A549 (cell line): ENCODE measurements at regions not wholly inside any gene's neighbourhood (a gene's known extent, or its start where the extent isn't known, plus 50 kb on each side); places are given as distances from the start of the nearest gene placed in this dataset.

ENCODE experiments used
- ATAC-seq, 2 experiments: fragments of 200-7000 bp in 1 of 2; fragments of >200 bp in 1 of 2; cut with Nextera tagmentation in 1 of 2; cut with Tn5 transposase in 1 of 2; 3 replicates each; pipeline versions ENCODE4 v1.8.0 to v1.9.1; 2018 to 2020; ENCODE audit warnings: mild to moderate bottlenecking in 1 of 2, moderate library complexity in 1 of 2
- CTCF ChIA-PET: fragments of 300-600 bp; sonication (Branson Sonifier 250); formaldehyde crosslinking; extraction: SDS; loops from one replicate; lab custom pipeline; 2021; ENCODE audit warnings: antibody characterized with exemption, inconsistent platforms; lab: Yijun Ruan, JAX
- POLR2A ChIA-PET: fragments of 350-600 bp; formaldehyde crosslinking; extraction: SDS; loops from one replicate; lab custom pipeline; 2021; ENCODE audit warnings: antibody characterized with exemption, inconsistent platforms; lab: Yijun Ruan, JAX
- DNase-seq, 2 experiments: peaks; one replicate each; pipeline versions ENCODE4 v3.0.0 to v3.0.0-alpha.2; 2011 to 2016; ENCODE audit warnings: low read depth in 1 of 2, low spot score in 1 of 2
- FAIRE-seq: peaks from 2 replicates; lab custom pipeline; 2011; peaks lifted over from hg19 to GRCh38; lab: Jason Lieb, UNC
- H3K27ac ChIP-seq, 2 experiments: fragments of >200 bp; sonication (Bioruptor Twin); formaldehyde crosslinking; 3 replicates each; pipeline ENCODE4 v1.5.1; 2016 to 2017
- H3K4me1 ChIP-seq: fragments of >200 bp; sonication (Bioruptor Twin); formaldehyde crosslinking; 3 replicates; pipeline ENCODE4 v1.6.1; 2016
- H3K4me2 ChIP-seq: fragments of >200 bp; sonication (Bioruptor Twin); formaldehyde crosslinking; 3 replicates; pipeline ENCODE4 v1.6.1; 2016
- H3K4me3 ChIP-seq: fragments of >200 bp; sonication (Bioruptor Twin); formaldehyde crosslinking; 3 replicates; pipeline ENCODE4 v1.5.1; 2016
- H3K9me3 ChIP-seq: fragments of >200 bp; sonication (Bioruptor Twin); formaldehyde crosslinking; 3 replicates; pipeline ENCODE4 v1.6.1; 2016
- BCL3 ChIP-seq: fragments of >200 bp; sonication (Bioruptor Twin); formaldehyde crosslinking; IDR thresholded peaks from 3 replicates; pipeline ENCODE4 v1.6.1; 2016
- BHLHE40 ChIP-seq: IDR thresholded peaks from 2 replicates; pipeline ENCODE4 v1.6.1; 2012; ENCODE audit warnings: low read depth, low read length, inconsistent platforms
- CBX2 ChIP-seq: fragments of 200-600 bp; sonication (generic); IDR thresholded peaks from 2 replicates; pipeline ENCODE4 v1.6.1; 2016; ENCODE audit warnings: low read depth, mild to moderate bottlenecking, borderline replicate concordance
- CEBPB ChIP-seq, 2 experiments: fragments of >200 bp in 1 of 2; sonication (Bioruptor Twin) in 1 of 2; formaldehyde crosslinking in 1 of 2; IDR thresholded peaks; 2 replicates each; pipeline ENCODE4 v1.6.1; 2012 to 2016
- CHD4 ChIP-seq: fragments of 200-600 bp; sonication (generic); IDR thresholded peaks from 2 replicates; pipeline ENCODE4 v1.6.1; 2016; ENCODE audit warnings: antibody characterized with exemption, mild to moderate bottlenecking, borderline replicate concordance
- EHF ChIP-seq: fragments of 250-450 bp; sonication (Bioruptor Pico); IDR thresholded peaks from 2 replicates; pipeline ENCODE4 v1.5.0; 2020; ENCODE audit warnings: mild to moderate bottlenecking
- EHMT2 ChIP-seq: fragments of 200-600 bp; sonication (generic); IDR thresholded peaks from 2 replicates; pipeline ENCODE4 v1.6.1; 2016; ENCODE audit warnings: antibody characterized with exemption, low read depth, mild to moderate bottlenecking, moderate library complexity
- ESRRA ChIP-seq: fragments of 150-350 bp; IDR thresholded peaks from 2 replicates; pipeline ENCODE4 v1.6.1; 2014; ENCODE audit warnings: mild to moderate bottlenecking, low read length, borderline replicate concordance
- FOSB ChIP-seq: fragments of 250-450 bp; sonication (Bioruptor Pico); IDR thresholded peaks from 2 replicates; pipeline ENCODE4 v1.5.0; 2020; ENCODE audit warnings: mild to moderate bottlenecking, moderate library complexity
- FOSL2 ChIP-seq, 2 experiments: fragments of 450-650 bp in 1 of 2; fragments of >200 bp in 1 of 2; sonication (Bioruptor Twin) in 1 of 2; formaldehyde crosslinking; IDR thresholded peaks; 2 replicates each; pipeline versions ENCODE4 v1.5.0 to v1.6.1; 2016 to 2020; ENCODE audit warnings: mild to moderate bottlenecking in 1 of 2, moderate library complexity in 1 of 2
- HDAC2 ChIP-seq: fragments of 200-600 bp; sonication (generic); IDR thresholded peaks from 2 replicates; pipeline ENCODE4 v1.6.1; 2016
- HES2 ChIP-seq: fragments of >200 bp; sonication (Bioruptor Twin); formaldehyde crosslinking; IDR thresholded peaks from 2 replicates; pipeline ENCODE4 v1.6.1; 2016
- HMGXB4 ChIP-seq: fragments of 250-450 bp; sonication (Bioruptor Pico); IDR thresholded peaks from 2 replicates; pipeline ENCODE4 v1.5.0; 2021; ENCODE audit warnings: mild to moderate bottlenecking, moderate library complexity, borderline replicate concordance
- HOXA7 ChIP-seq: fragments of 250-450 bp; sonication (Bioruptor Pico); IDR thresholded peaks from 2 replicates; pipeline ENCODE4 v1.5.0; 2020; ENCODE audit warnings: mild to moderate bottlenecking, moderate library complexity
- KDM5A ChIP-seq: fragments of 200-600 bp; sonication (generic); IDR thresholded peaks from 2 replicates; pipeline ENCODE4 v1.6.1; 2016; ENCODE audit warnings: antibody characterized with exemption, mild to moderate bottlenecking
- MAFK ChIP-seq: fragments of 450-650 bp; IDR thresholded peaks from 2 replicates; pipeline ENCODE4 v1.6.1; 2014; ENCODE audit not compliant: partially characterized antibody
- MAX ChIP-seq: IDR thresholded peaks from 2 replicates; pipeline ENCODE4 v1.6.1; 2012
- MAZ ChIP-seq: fragments of 150-350 bp; IDR thresholded peaks from 2 replicates; pipeline ENCODE4 v1.6.1; 2014; ENCODE audit warnings: antibody characterized with exemption, low read depth, low read length, borderline replicate concordance
- MYC ChIP-seq: IDR thresholded peaks from 2 replicates; pipeline ENCODE4 v1.6.1; 2012; ENCODE audit warnings: mild to moderate bottlenecking, inconsistent platforms, low read length, improper control_type of control experiment, borderline replicate concordance
- NFE2L2 ChIP-seq: fragments of 150-350 bp; conservative IDR thresholded peaks from 2 replicates; pipeline ENCODE4 v1.6.1; 2014; ENCODE audit warnings: low read length
- NR3C1 ChIP-seq: fragments of >200 bp; sonication (Bioruptor Twin); formaldehyde crosslinking; IDR thresholded peaks from 3 replicates; pipeline ENCODE4 v1.6.1; 2017
- PHF8 ChIP-seq: fragments of 200-600 bp; sonication (generic); IDR thresholded peaks from 2 replicates; pipeline ENCODE4 v1.6.1; 2016; ENCODE audit warnings: low read depth, mild to moderate bottlenecking, antibody characterized with exemption, moderate library complexity, borderline replicate concordance
- POLR2AphosphoS2 ChIP-seq: conservative IDR thresholded peaks from 2 replicates; pipeline ENCODE4 v1.6.1; 2012; ENCODE audit warnings: low read length, improper control_type of control experiment, inconsistent platforms
- REST ChIP-seq: fragments of 200-600 bp; sonication (generic); IDR thresholded peaks from 2 replicates; pipeline ENCODE4 v1.6.1; 2016; ENCODE audit warnings: antibody characterized with exemption, mild to moderate bottlenecking, moderate library complexity
- SMC3 ChIP-seq: fragments of >200 bp; sonication (Bioruptor Twin); formaldehyde crosslinking; IDR thresholded peaks from 3 replicates; pipeline ENCODE4 v1.6.1; 2018; ENCODE audit warnings: inconsistent platforms
- SREBF2 ChIP-seq: fragments of 450-650 bp; IDR thresholded peaks from 2 replicates; pipeline ENCODE4 v1.6.1; 2014; ENCODE audit warnings: mild to moderate bottlenecking, moderate library complexity
- ZNF302 ChIP-seq: fragments of 250-450 bp; sonication (Bioruptor Pico); IDR thresholded peaks from 2 replicates; pipeline ENCODE4 v1.9.0; 2021; ENCODE audit warnings: inconsistent platforms, mild to moderate bottlenecking, moderate library complexity
- ZSCAN20 ChIP-seq: fragments of 250-450 bp; sonication (Bioruptor Pico); IDR thresholded peaks from 2 replicates; pipeline ENCODE4 v1.8.0; 2022; ENCODE audit warnings: mild to moderate bottlenecking, moderate library complexity
- WGBS: methylation state at CpG from one replicate; pipeline ENCODE4 v1.1.6; 2017; ENCODE audit errors: missing lambda C conversion rate; 5-methylcytosine and 5-hydroxymethylcytosine counted together
- TF ChIP-seq, protein P1 (sequence below): fragments of 450-650 bp; IDR thresholded peaks from 2 replicates; pipeline ENCODE4 v1.6.1; 2014; ENCODE audit warnings: antibody characterized with exemption
- TF ChIP-seq, protein P2 (sequence below): fragments of 150-350 bp; IDR thresholded peaks from 2 replicates; pipeline ENCODE4 v1.6.1; 2014; ENCODE audit warnings: low read depth, mild to moderate bottlenecking, low read length

GRCh38 chr9:87420884-87421283 lies 76.8 kb upstream of the DAPK1 start:
- ChIA-PET POLR2A (no interaction called here), CTCF (no interaction called here)
- peaks cover 22% of the 10 kb centered on the region; the same call in 2 of the 3 replicates for H3K9me3 ChIP-seq
- H3K27ac ChIP-seq = no peak overlapping the region
- H3K4me3 ChIP-seq = no peak overlapping the region
- DNase-seq = no peak
- no peak overlapping the region for H3K4me2 ChIP-seq
- no peak for ATAC-seq
- 83% methylated on average over 1 of the region's 1 CpG for WGBS
- TF ChIP-seq EHF (CRISPR knock-in tag) (no peak), HES2 (no peak), MAZ (no peak), ZSCAN20 (CRISPR knock-in tag) (no peak), PHF8 (no peak), BHLHE40 (no peak), SMC3 (no peak), CHD4 (no peak), NFE2L2 (no peak), REST (no peak), CEBPB (IDR thresholded peaks at IDR 0.05) (no peak), NR3C1 (no peak), MAX (no peak)
- TF ChIP-seq, protein P1, sequence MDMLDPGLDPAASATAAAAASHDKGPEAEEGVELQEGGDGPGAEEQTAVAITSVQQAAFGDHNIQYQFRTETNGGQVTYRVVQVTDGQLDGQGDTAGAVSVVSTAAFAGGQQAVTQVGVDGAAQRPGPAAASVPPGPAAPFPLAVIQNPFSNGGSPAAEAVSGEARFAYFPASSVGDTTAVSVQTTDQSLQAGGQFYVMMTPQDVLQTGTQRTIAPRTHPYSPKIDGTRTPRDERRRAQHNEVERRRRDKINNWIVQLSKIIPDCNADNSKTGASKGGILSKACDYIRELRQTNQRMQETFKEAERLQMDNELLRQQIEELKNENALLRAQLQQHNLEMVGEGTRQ = no peak
- H3K4me1 ChIP-seq = no peaks in the 10 kb centered on the region
- FAIRE-seq = no peak

- no peak overlapping the region for H3K27ac ChIP-seq
- no peak overlapping the region for H3K4me2 ChIP-seq
- no peak for DNase-seq
- ChIA-PET CTCF (no interaction called here), POLR2A (no interaction called here)
- H3K4me3 ChIP-seq = no peak overlapping the region
- TF ChIP-seq, protein P2, sequence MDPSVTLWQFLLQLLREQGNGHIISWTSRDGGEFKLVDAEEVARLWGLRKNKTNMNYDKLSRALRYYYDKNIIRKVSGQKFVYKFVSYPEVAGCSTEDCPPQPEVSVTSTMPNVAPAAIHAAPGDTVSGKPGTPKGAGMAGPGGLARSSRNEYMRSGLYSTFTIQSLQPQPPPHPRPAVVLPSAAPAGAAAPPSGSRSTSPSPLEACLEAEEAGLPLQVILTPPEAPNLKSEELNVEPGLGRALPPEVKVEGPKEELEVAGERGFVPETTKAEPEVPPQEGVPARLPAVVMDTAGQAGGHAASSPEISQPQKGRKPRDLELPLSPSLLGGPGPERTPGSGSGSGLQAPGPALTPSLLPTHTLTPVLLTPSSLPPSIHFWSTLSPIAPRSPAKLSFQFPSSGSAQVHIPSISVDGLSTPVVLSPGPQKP = no peak
- TF ChIP-seq SREBF2 = no peak
- TF ChIP-seq HDAC2 = no peak
- TF ChIP-seq ZNF302 (CRISPR knock-in tag) = no peak
- no peak for TF ChIP-seq POLR2AphosphoS2
- TF ChIP-seq SMC3 = no peak
- no peak for TF ChIP-seq ESRRA
- no peak for TF ChIP-seq CEBPB (IDR thresholded peaks at IDR 0.05)
- TF ChIP-seq BCL3 = no peak
- no peak for TF ChIP-seq CBX2
- TF ChIP-seq NR3C1 = no peak
- TF ChIP-seq MAFK = no peak
- TF ChIP-seq FOSL2 (IDR thresholded peaks at IDR 0.05) = no peak
- no peak for TF ChIP-seq FOSL2 (CRISPR knock-in tag; IDR thresholded peaks at IDR 0.05)
- TF ChIP-seq MYC = no peak
- no peak for TF ChIP-seq EHMT2
- no peak for TF ChIP-seq FOSB (CRISPR knock-in tag)
- TF ChIP-seq HMGXB4 (CRISPR knock-in tag) = no peak
- no peak for TF ChIP-seq MAZ
- TF ChIP-seq KDM5A = no peak
- no peak for TF ChIP-seq HOXA7 (CRISPR knock-in tag)
- H3K9me3 ChIP-seq = peaks cover 22% of the 10 kb centered on the region; the same call in 2 of the 3 replicates
- no peak for FAIRE-seq
- no peak for ATAC-seq
- 80% methylated on average over 3 of the region's 3 CpGs for WGBS
- no peaks in the 10 kb centered on the region for H3K4me1 ChIP-seq
Observed at GRCh38 chr9:87421734-87422133, 75.9 kb upstream of the DAPK1 start.
